Lung microvascular endothelial cell (primary cell): ENCODE measurements at regions not wholly inside any gene's neighbourhood (a gene's known extent, or its start where the extent isn't known, plus 50 kb on each side); places are given as distances from the start of the nearest gene placed in this dataset.
A peak's percentile ranks its signal among the peaks of the same experiment; 100 is the strongest.

Experiments used
- DNase-seq, 2 donors: peaks; one replicate each; pipeline versions ENCODE4 v3.0.0 to v3.0.0-alpha.2; 2010; ENCODE audit warnings: low read depth in 2 of 2

GRCh38 chr18:54020966-54021365, 203.5 kb downstream of the MBD2 start:
- no peak for DNase-seq

- DNase-seq = no peak
These were observed 204.2 kb downstream of the MBD2 start for GRCh38 chr18:54020156-54020745.

- DNase-seq = peak in 1 of 2 donors; percentile 3
These were observed 204.8 kb downstream of the MBD2 start for GRCh38 chr18:54019641-54020040.

GRCh38 chr18:54013452-54013851, 211.0 kb downstream of the MBD2 start:
- DNase-seq = no peak

- peak in 1 of 2 donors; percentile 13 for DNase-seq
These were observed 219.6 kb downstream of the MBD2 start for GRCh38 chr18:54004828-54005227.

GRCh38 chr18:54003195-54003594, 221.3 kb downstream of the MBD2 start:
- no peak for DNase-seq

- no peak for DNase-seq
These were observed 227.4 kb downstream of the MBD2 start for GRCh38 chr18:53997064-53997463.

- DNase-seq = no peak
These were observed 230.5 kb downstream of the MBD2 start for GRCh38 chr18:53994016-53994415.

GRCh38 chr18:53991805-53992204, 232.7 kb downstream of the MBD2 start:
- no peak for DNase-seq

- DNase-seq = no peak
These were observed 233.3 kb downstream of the MBD2 start for GRCh38 chr18:53991202-53991601.

GRCh38 chr18:53990485-53990884, 234.0 kb downstream of the MBD2 start:
- no peak for DNase-seq

- DNase-seq = no peak
These were observed 240.4 kb downstream of the MBD2 start for GRCh38 chr18:53984021-53984420.

GRCh38 chr18:53971331-53971730, 253.1 kb downstream of the MBD2 start:
- DNase-seq = no peak

GRCh38 chr18:53952700-53953099, 271.8 kb downstream of the MBD2 start:
- no peak for DNase-seq

GRCh38 chr18:53950545-53950944, 273.9 kb downstream of the MBD2 start:
- no peak for DNase-seq

GRCh38 chr18:53948991-53949390, 275.5 kb downstream of the MBD2 start:
- DNase-seq = no peak

GRCh38 chr18:53947092-53947640, 277.3 kb downstream of the MBD2 start:
- no peak for DNase-seq

- no peak for DNase-seq
These were observed 277.9 kb downstream of the MBD2 start for GRCh38 chr18:53946594-53946993.

- peak in 1 of 2 donors; percentile 0 for DNase-seq
These were observed 279.7 kb downstream of the MBD2 start for GRCh38 chr18:53944721-53945120.

- no peak for DNase-seq
These were observed 281.1 kb downstream of the MBD2 start for GRCh38 chr18:53943326-53943860.

GRCh38 chr18:53941601-53942338, 282.7 kb downstream of the MBD2 start:
- DNase-seq = no peak

- DNase-seq = no peak
These were observed 287.4 kb downstream of the MBD2 start for GRCh38 chr18:53937037-53937436.

- no peak for DNase-seq
These were observed 288.7 kb downstream of the MBD2 start for GRCh38 chr18:53935803-53936202.
